ENCODE measurements at regions not wholly inside any gene's neighbourhood (a gene's known extent, or its start where the extent isn't known, plus 50 kb on each side); places are given as distances from the start of the nearest gene placed in this dataset.
"Not testable (repeated sequence)": the region's sequence is repeated elsewhere in the genome, so short reads cannot be mapped to it uniquely, and the experiment has no call there.

GRCh38 chr2:186946896-186947467 is 98.0 kb upstream of the ZSWIM2 start:
- no peak for TF ChIP-seq CTCF (IDR thresholded peaks at IDR 0.05; ENCODE audit: low read length, missing control alignments)
- no peak overlapping the region for H3K4me3 ChIP-seq (replicated peaks; ENCODE audit: low read depth, low read length)
- DNase-seq (ENCODE audit: low read depth), result no peak

GRCh38 chr2:186941853-186942252 is 92.9 kb upstream of the ZSWIM2 start:
- no peak for TF ChIP-seq CTCF (IDR thresholded peaks at IDR 0.05; ENCODE audit: low read length, missing control alignments)
- no peak for DNase-seq (ENCODE audit: low read depth)
- H3K4me3 ChIP-seq (replicated peaks; ENCODE audit: low read depth, low read length), result no peak overlapping the region

GRCh38 chr2:186940463-186940862 is 91.5 kb upstream of the ZSWIM2 start:
- DNase-seq (ENCODE audit: low read depth), result no peak
- TF ChIP-seq CTCF (IDR thresholded peaks at IDR 0.05; ENCODE audit: low read length, missing control alignments), result no peak
- H3K4me3 ChIP-seq (replicated peaks; ENCODE audit: low read depth, low read length), result no peak overlapping the region

- no peak for DNase-seq (ENCODE audit: low read depth)
- TF ChIP-seq CTCF (IDR thresholded peaks at IDR 0.05; ENCODE audit: low read length, missing control alignments), result no peak
- no peak overlapping the region for H3K4me3 ChIP-seq (replicated peaks; ENCODE audit: low read depth, low read length)
These were observed 85.5 kb upstream of the ZSWIM2 start for GRCh38 chr2:186934420-186934819.

- TF ChIP-seq CTCF (IDR thresholded peaks at IDR 0.05; ENCODE audit: low read length, missing control alignments), result no peak
- DNase-seq (ENCODE audit: low read depth), result no peak
- no peak overlapping the region for H3K4me3 ChIP-seq (replicated peaks; ENCODE audit: low read depth, low read length)
These were observed 78.9 kb upstream of the ZSWIM2 start for GRCh38 chr2:186927867-186928191.

GRCh38 chr2:186927185-186927866 is 78.4 kb upstream of the ZSWIM2 start:
- H3K4me3 ChIP-seq (replicated peaks; ENCODE audit: low read depth, low read length), result no peak overlapping the region
- no peak for DNase-seq (ENCODE audit: low read depth)
- no peak for TF ChIP-seq CTCF (IDR thresholded peaks at IDR 0.05; ENCODE audit: low read length, missing control alignments)

- TF ChIP-seq CTCF (IDR thresholded peaks at IDR 0.05; ENCODE audit: low read length, missing control alignments), result no peak
- no peak for DNase-seq (ENCODE audit: low read depth)
These were observed 76.5 kb upstream of the ZSWIM2 start for GRCh38 chr2:186925514-186925913.

GRCh38 chr2:186922316-186922715 is 73.3 kb upstream of the ZSWIM2 start:
- not testable (repeated sequence) for DNase-seq (ENCODE audit: low read depth); H3K4me3 ChIP-seq (replicated peaks; ENCODE audit: low read depth, low read length)

More at GRCh38 chr2:186925514-186925913, 76.5 kb upstream of the ZSWIM2 start:
- H3K4me3 ChIP-seq (replicated peaks; ENCODE audit: low read depth, low read length), result no peak overlapping the region

Measured in fibroblast of pulmonary artery (primary cell).